Activated CD8-positive, alpha-beta T cell treated with anti-CD3 and anti-CD28 coated beads for 36 hours (primary cell): ENCODE measurements at regions not wholly inside any gene's neighbourhood (a gene's known extent, or its start where the extent isn't known, plus 50 kb on each side); places are given as distances from the start of the nearest gene placed in this dataset.

Source experiments
- ATAC-seq: fragments of 200-7000 bp; cut with Tn5 transposase; one replicate; pipeline ENCODE4 v1.10.0; 2021; ENCODE audit warnings: mild to moderate bottlenecking, moderate library complexity
- CTCF ChIA-PET: fragments of 350-600 bp; sonication (Branson Sonifier 250); formaldehyde crosslinking; loops from one replicate; lab custom pipeline; 2021; ENCODE audit warnings: antibody characterized with exemption; lab: Charles Lee
- POLR2A ChIA-PET: fragments of 350-600 bp; sonication (Branson Sonifier 250); formaldehyde crosslinking; loops from one replicate; lab custom pipeline; 2021; ENCODE audit warnings: antibody characterized with exemption; lab: Charles Lee
- DNase-seq: peaks from one replicate; pipeline ENCODE4 v3.0.0-alpha.2; 2020
- H3K27ac Mint-ChIP-seq: one replicate; pipeline ENCODE4 v1.8.0; 2021; ENCODE audit warnings: mild to moderate bottlenecking, mixed read lengths
- H3K27me3 Mint-ChIP-seq: one replicate; pipeline ENCODE4 v1.8.0; 2021; ENCODE audit warnings: mixed read lengths
- H3K36me3 Mint-ChIP-seq: one replicate; pipeline ENCODE4 v1.8.0; 2021; ENCODE audit warnings: low read depth, mixed read lengths
- H3K4me1 Mint-ChIP-seq: one replicate; pipeline ENCODE4 v1.8.0; 2021; ENCODE audit warnings: low read depth, mixed read lengths
- H3K4me3 Mint-ChIP-seq: one replicate; pipeline ENCODE4 v1.8.0; 2021; ENCODE audit warnings: mild to moderate bottlenecking, moderate library complexity, mixed read lengths
- H3K9me3 Mint-ChIP-seq: one replicate; pipeline ENCODE4 v1.8.0; 2021; ENCODE audit warnings: mixed read lengths
- CTCF ChIP-seq: fragments of 200-600 bp; IDR thresholded peaks from one replicate; pipeline ENCODE4 v1.8.0; 2022; ENCODE audit warnings: antibody characterized with exemption, mild to moderate bottlenecking
- intact Hi-C: fragments of 100-400 bp; cut with micrococcal nuclease; formaldehyde crosslinking; loops from one replicate; pipeline ENCODE4 v1.10.0; 2022

- no peak overlapping the region for H3K4me3 Mint-ChIP-seq
- no peaks in the 10 kb centered on the region for H3K27me3 Mint-ChIP-seq
- CTCF ChIA-PET, result no interaction called here
- no peak overlapping the region for H3K27ac Mint-ChIP-seq
- no peaks in the 10 kb centered on the region for H3K4me1 Mint-ChIP-seq
- POLR2A ChIA-PET, result no interaction called here
- TF ChIP-seq CTCF, result no peak
- no peaks in the 10 kb centered on the region for H3K9me3 Mint-ChIP-seq
- DNase-seq, result no peak
- no peaks in the 10 kb centered on the region for H3K36me3 Mint-ChIP-seq
- intact Hi-C loops, result no loop called here
- no peak for ATAC-seq
These were observed 617.8 kb upstream of the RAB6C start for GRCh38 chr2:129361688-129362087.

- DNase-seq (no peak), ATAC-seq (no peak)
- ChIA-PET POLR2A (no interaction called here), CTCF (no interaction called here)
- no peaks in the 10 kb centered on the region for H3K27me3 Mint-ChIP-seq
- H3K4me1 Mint-ChIP-seq, result no peaks in the 10 kb centered on the region
- intact Hi-C loops, result no loop called here
- no peaks in the 10 kb centered on the region for H3K36me3 Mint-ChIP-seq
- no peaks in the 10 kb centered on the region for H3K9me3 Mint-ChIP-seq
- no peak overlapping the region for H3K4me3 Mint-ChIP-seq
- H3K27ac Mint-ChIP-seq, result no peak overlapping the region
- TF ChIP-seq CTCF, result no peak
These were observed 613.2 kb upstream of the RAB6C start for GRCh38 chr2:129366263-129366662.

- intact Hi-C loops, result no loop called here
- H3K4me3 Mint-ChIP-seq, result no peak overlapping the region
- POLR2A ChIA-PET, result no interaction called here
- no peak for TF ChIP-seq CTCF
- H3K36me3 Mint-ChIP-seq, result no peaks in the 10 kb centered on the region
- ATAC-seq (no peak), DNase-seq (no peak)
- H3K9me3 Mint-ChIP-seq, result no peaks in the 10 kb centered on the region
- no peaks in the 10 kb centered on the region for H3K27me3 Mint-ChIP-seq
- no peaks in the 10 kb centered on the region for H3K4me1 Mint-ChIP-seq
- CTCF ChIA-PET, result no interaction called here
- H3K27ac Mint-ChIP-seq, result no peak overlapping the region
These were observed 612.4 kb upstream of the RAB6C start for GRCh38 chr2:129367107-129367506.

DNA sequence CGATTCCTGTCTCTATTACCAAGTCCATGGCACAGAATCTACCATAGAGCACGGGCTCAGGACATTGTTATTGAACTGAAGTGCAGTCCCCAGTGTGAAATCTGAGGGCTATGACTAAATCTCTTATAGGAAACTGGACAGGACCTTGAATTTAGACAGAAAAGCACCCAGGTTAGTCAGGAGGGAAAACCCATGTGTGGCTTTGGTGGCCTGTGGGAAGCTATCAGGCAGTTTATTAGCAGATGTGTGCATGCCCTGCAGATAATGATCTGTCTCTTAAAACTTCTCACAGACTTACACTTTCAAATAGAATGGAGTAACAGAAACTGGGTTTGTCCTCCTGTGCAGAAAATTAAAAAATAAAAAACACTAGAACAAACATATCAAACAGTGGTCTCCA is 610.0 kb upstream of the RAB6C start:
- ChIA-PET CTCF (no interaction called here), POLR2A (no interaction called here)
- intact Hi-C loops, result no loop called here
- Mint-ChIP-seq H3K27ac (no peak overlapping the region), H3K27me3 (no peaks in the 10 kb centered on the region), H3K4me3 (no peak overlapping the region), H3K9me3 (no peaks in the 10 kb centered on the region), H3K36me3 (no peaks in the 10 kb centered on the region), H3K4me1 (no peaks in the 10 kb centered on the region)
- ATAC-seq, result no peak
- DNase-seq, result no peak
- TF ChIP-seq CTCF, result no peak

- ATAC-seq (no peak), DNase-seq (no peak)
- ChIA-PET CTCF (no interaction called here), POLR2A (no interaction called here)
- H3K27me3 Mint-ChIP-seq, result no peaks in the 10 kb centered on the region
- no peaks in the 10 kb centered on the region for H3K9me3 Mint-ChIP-seq
- TF ChIP-seq CTCF, result no peak
- no peaks in the 10 kb centered on the region for H3K4me1 Mint-ChIP-seq
- no peak overlapping the region for H3K27ac Mint-ChIP-seq
- H3K36me3 Mint-ChIP-seq, result no peaks in the 10 kb centered on the region
- H3K4me3 Mint-ChIP-seq, result no peak overlapping the region
- intact Hi-C loops, result no loop called here
These were observed 605.0 kb upstream of the RAB6C start for GRCh38 chr2:129374452-129374851.
